ENCODE measurements at regions not wholly inside any gene's neighbourhood (a gene's known extent, or its start where the extent isn't known, plus 50 kb on each side); places are given as distances from the start of the nearest gene placed in this dataset.

- no peak for DNase-seq (ENCODE audit: low read depth in 3 of 3, low spot score in 1 of 3)
Observed at GRCh38 chr1:157292809-157293564, 154.8 kb upstream of the ETV3 start.

- no peak for DNase-seq (ENCODE audit: low read depth in 3 of 3, low spot score in 1 of 3)
Observed at GRCh38 chr1:157292302-157292701, 154.1 kb upstream of the ETV3 start.

- DNase-seq (ENCODE audit: low read depth in 3 of 3, low spot score in 1 of 3) = no peak
Observed at GRCh38 chr1:157291083-157291482, 152.9 kb upstream of the ETV3 start.

- DNase-seq (ENCODE audit: low read depth in 3 of 3, low spot score in 1 of 3) = no peak
Observed at GRCh38 chr1:157289424-157290105, 151.4 kb upstream of the ETV3 start.

GRCh38 chr1:157288996-157289395 lies 150.8 kb upstream of the ETV3 start:
- DNase-seq (ENCODE audit: low read depth in 3 of 3, low spot score in 1 of 3) = no peak

- DNase-seq (ENCODE audit: low read depth in 3 of 3, low spot score in 1 of 3) = no peak
Observed at GRCh38 chr1:157288492-157288891, 150.3 kb upstream of the ETV3 start.

GRCh38 chr1:157288006-157288405 lies 149.8 kb upstream of the ETV3 start:
- DNase-seq (ENCODE audit: low read depth in 3 of 3, low spot score in 1 of 3) = no peak

GRCh38 chr1:157287462-157287861 lies 149.3 kb upstream of the ETV3 start:
- DNase-seq (ENCODE audit: low read depth in 3 of 3, low spot score in 1 of 3) = no peak

GRCh38 chr1:157286646-157287420 lies 148.6 kb upstream of the ETV3 start:
- no peak for DNase-seq (ENCODE audit: low read depth in 3 of 3, low spot score in 1 of 3)

- no peak for DNase-seq (ENCODE audit: low read depth in 3 of 3, low spot score in 1 of 3)
Observed at GRCh38 chr1:157286096-157286495, 147.9 kb upstream of the ETV3 start.

GRCh38 chr1:157284451-157284850 lies 146.3 kb upstream of the ETV3 start:
- no peak for DNase-seq (ENCODE audit: low read depth in 3 of 3, low spot score in 1 of 3)

- DNase-seq (ENCODE audit: low read depth in 3 of 3, low spot score in 1 of 3) = no peak
Observed at GRCh38 chr1:157279802-157280140, 141.6 kb upstream of the ETV3 start.

GRCh38 chr1:157279138-157279801 lies 141.1 kb upstream of the ETV3 start:
- no peak for DNase-seq (ENCODE audit: low read depth in 3 of 3, low spot score in 1 of 3)

GRCh38 chr1:157278383-157279137 lies 140.4 kb upstream of the ETV3 start:
- DNase-seq (ENCODE audit: low read depth in 3 of 3, low spot score in 1 of 3) = no peak

GRCh38 chr1:157277913-157278312 lies 139.7 kb upstream of the ETV3 start:
- DNase-seq (ENCODE audit: low read depth in 3 of 3, low spot score in 1 of 3) = no peak

- no peak for DNase-seq (ENCODE audit: low read depth in 3 of 3, low spot score in 1 of 3)
Observed at GRCh38 chr1:157277281-157277680, 139.1 kb upstream of the ETV3 start.

- DNase-seq (ENCODE audit: low read depth in 3 of 3, low spot score in 1 of 3) = no peak
Observed at GRCh38 chr1:157274698-157275534, 136.7 kb upstream of the ETV3 start.

GRCh38 chr1:157272729-157273524 lies 134.7 kb upstream of the ETV3 start:
- no peak for DNase-seq (ENCODE audit: low read depth in 3 of 3, low spot score in 1 of 3)

- no peak for DNase-seq (ENCODE audit: low read depth in 3 of 3, low spot score in 1 of 3)
Observed at GRCh38 chr1:157272264-157272663, 134.1 kb upstream of the ETV3 start.
